ENCODE measurements at regions not wholly inside any gene's neighbourhood (a gene's known extent, or its start where the extent isn't known, plus 50 kb on each side); places are given as distances from the start of the nearest gene placed in this dataset.

GRCh38 chr21:36207577-36208320 is 51.1 kb downstream of the DOP1B start:
- Histone ChIP-seq H3K4me1 (ENCODE audit: low read length) (peaks cover 51% of the 10 kb centered on the region), H3K4me3 (ENCODE audit: low read length) (peak overlapping the region; percentile 57), H3K4me2 (ENCODE audit: low read length) (peak overlapping the region; percentile 80), H3K27ac (ENCODE audit: low read length) (peak overlapping the region; percentile 50), H3K27me3 (ENCODE audit: low read depth, low read length) (no peaks in the 10 kb centered on the region), H3K79me2 (ENCODE audit: low read length) (no peaks in the 10 kb centered on the region), H4K20me1 (ENCODE audit: insufficient read depth, low read length) (no peaks in the 10 kb centered on the region), H3K36me3 (replicated peaks; ENCODE audit: low read depth, low read length) (peaks cover 2% of the 10 kb centered on the region), H3K9ac (ENCODE audit: low read length) (peak overlapping the region; percentile 24; the same call in 1 of the 2 replicates), H3K9me3 (ENCODE audit: insufficient read depth, low read length) (no peaks in the 10 kb centered on the region), H2AFZ (ENCODE audit: low read depth, low read length) (0 out of 2 replicates have a peak overlapping the region, but pooled peaks have one; percentile 22)
- TF ChIP-seq EZH2phosphoT487 (IDR thresholded peaks at IDR 0.05; ENCODE audit: low read depth) (no peak), CTCF (IDR thresholded peaks at IDR 0.05; ENCODE audit: low read depth, low read length) (no peak)

DNA sequence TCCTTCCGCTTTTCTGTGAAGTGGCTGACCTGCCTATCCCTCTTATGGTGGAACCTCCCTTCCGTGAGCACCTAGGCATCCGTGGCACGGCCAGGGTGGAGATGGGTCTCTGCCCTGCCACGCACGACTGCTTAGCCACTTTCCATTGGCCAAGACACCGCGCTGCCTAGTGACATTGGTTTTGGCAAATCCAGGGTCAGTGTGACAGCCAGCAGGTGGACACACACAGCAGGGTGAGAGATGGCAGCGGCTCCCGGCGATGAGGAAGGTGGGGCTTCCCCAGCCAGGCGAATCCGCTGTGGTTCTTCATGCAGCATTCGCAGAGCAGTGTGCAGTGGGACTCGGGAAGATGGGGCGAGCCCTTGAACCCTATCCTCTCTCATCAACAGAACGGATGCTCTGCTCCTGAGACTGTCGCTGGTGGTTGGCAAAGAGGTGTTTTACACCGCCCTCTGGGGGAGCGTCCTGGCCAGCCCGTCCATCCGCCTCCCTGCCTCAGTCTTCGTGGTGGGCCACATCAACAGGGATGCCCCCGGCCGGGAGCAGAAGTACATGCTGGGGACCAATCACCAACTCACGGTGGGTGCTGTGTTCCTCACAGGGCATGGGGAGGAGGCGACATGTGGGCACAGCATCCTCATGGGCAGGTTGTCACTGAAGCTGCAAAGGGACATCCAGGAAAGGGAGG is 51.8 kb downstream of the DOP1B start:
- Histone ChIP-seq H3K36me3 (replicated peaks; ENCODE audit: low read depth, low read length) (no peaks in the 10 kb centered on the region), H3K4me3 (ENCODE audit: low read length) (peak overlapping the region; percentile 57), H3K27ac (ENCODE audit: low read length) (peak overlapping the region; percentile 50), H4K20me1 (ENCODE audit: insufficient read depth, low read length) (no peaks in the 10 kb centered on the region), H3K27me3 (ENCODE audit: low read depth, low read length) (no peaks in the 10 kb centered on the region), H2AFZ (ENCODE audit: low read depth, low read length) (no peak overlapping the region), H3K9ac (ENCODE audit: low read length) (no peak overlapping the region), H3K4me2 (ENCODE audit: low read length) (peak overlapping the region; percentile 80), H3K79me2 (ENCODE audit: low read length) (no peaks in the 10 kb centered on the region), H3K9me3 (ENCODE audit: insufficient read depth, low read length) (no peaks in the 10 kb centered on the region), H3K4me1 (ENCODE audit: low read length) (peaks cover 45% of the 10 kb centered on the region)
- no peak for TF ChIP-seq CTCF (IDR thresholded peaks at IDR 0.05; ENCODE audit: low read depth, low read length)
- TF ChIP-seq EZH2phosphoT487 (IDR thresholded peaks at IDR 0.05; ENCODE audit: low read depth) = no peak

- Histone ChIP-seq H3K4me2 (ENCODE audit: low read length) (peak overlapping the region; percentile 25), H3K36me3 (replicated peaks; ENCODE audit: low read depth, low read length) (no peaks in the 10 kb centered on the region), H4K20me1 (ENCODE audit: insufficient read depth, low read length) (no peaks in the 10 kb centered on the region), H2AFZ (ENCODE audit: low read depth, low read length) (no peak overlapping the region), H3K79me2 (ENCODE audit: low read length) (no peaks in the 10 kb centered on the region), H3K9ac (ENCODE audit: low read length) (no peak overlapping the region), H3K9me3 (ENCODE audit: insufficient read depth, low read length) (no peaks in the 10 kb centered on the region), H3K27me3 (ENCODE audit: low read depth, low read length) (no peaks in the 10 kb centered on the region), H3K4me1 (ENCODE audit: low read length) (peaks cover 36% of the 10 kb centered on the region), H3K27ac (ENCODE audit: low read length) (no peak overlapping the region), H3K4me3 (ENCODE audit: low read length) (no peak overlapping the region)
- no peak for TF ChIP-seq EZH2phosphoT487 (IDR thresholded peaks at IDR 0.05; ENCODE audit: low read depth)
- peak; percentile 76 for TF ChIP-seq CTCF (IDR thresholded peaks at IDR 0.05; ENCODE audit: low read depth, low read length)
Measured at GRCh38 chr21:36209626-36210171, 53.1 kb downstream of the DOP1B start.

Data from OCI-LY3 (cell line).